ENCODE measurements at regions not wholly inside any gene's neighbourhood (a gene's known extent, or its start where the extent isn't known, plus 50 kb on each side); places are given as distances from the start of the nearest gene placed in this dataset.

DNA sequence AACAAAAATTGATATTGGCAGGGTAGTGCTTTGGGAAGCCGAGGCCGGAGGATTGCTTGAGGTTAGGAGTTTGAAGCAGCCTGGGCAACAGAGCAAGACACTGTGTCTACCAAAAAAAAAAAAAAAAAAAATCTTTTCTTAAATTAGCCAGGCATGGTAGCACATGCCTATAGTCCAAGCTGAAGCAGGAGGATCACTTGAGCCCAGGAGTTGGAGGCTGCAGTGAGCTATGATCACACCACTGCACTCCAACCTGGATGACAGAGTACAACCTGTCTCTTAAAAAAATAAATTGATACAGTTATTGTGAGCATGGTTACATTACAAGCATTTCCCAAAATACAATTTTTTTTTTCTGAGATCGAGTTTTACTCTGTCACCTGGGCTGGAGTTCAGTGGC, 59.4 kb upstream of the SVIL start:
- intact Hi-C loops (cut with micrococcal nuclease; ENCODE audit: unreplicated experiment), result no loop called here
- in situ Hi-C loops (cut with MboI), result no loop called here
- Histone ChIP-seq H3K9ac (ENCODE audit: control insufficient read depth, insufficient read depth, low read length) (no peak overlapping the region), H3K9me3 (replicated peaks; ENCODE audit: control insufficient read depth, insufficient read depth, low read length) (no peaks in the 10 kb centered on the region), H4K20me1 (ENCODE audit: control insufficient read depth, insufficient read depth) (no peaks in the 10 kb centered on the region), H3K4me1 (ENCODE audit: control insufficient read depth, insufficient read depth, low read length) (no peaks in the 10 kb centered on the region), H3K27me3 (replicated peaks in 1 of 2; ENCODE audit: control insufficient read depth in 2 of 2, insufficient read depth in 2 of 2, low read length in 1 of 2) (no peaks in the 10 kb centered on the region), H3K27ac (ENCODE audit: control insufficient read depth, insufficient read depth) (no peak overlapping the region), H2AFZ (ENCODE audit: control insufficient read depth, low read depth, low read length) (no peak overlapping the region), H3K4me3 (no peak overlapping the region), H3K36me3 (ENCODE audit: control insufficient read depth in 2 of 2, insufficient read depth in 2 of 2, low read length in 1 of 2) (no peaks in the 10 kb centered on the region), H3K79me2 (ENCODE audit: control insufficient read depth, insufficient read depth, low read length) (no peaks in the 10 kb centered on the region), H3K4me2 (ENCODE audit: control insufficient read depth, insufficient read depth) (no peak overlapping the region)
- BruUV-seq (replicated peaks), result no TSS peak
- WGBS (ENCODE audit: insufficient coverage, insufficient replicate concordance, low lambda C conversion rate, missing lambda C conversion rate), result 42% methylated on average over 3 of the region's 3 CpGs
- ChIA-PET CTCF (interaction anchor here (0.9 kb wide), 1 partner anchor 14 kb away, joined by 3 read pairs; no protein-coding TSS in a partner anchor), SMC1A (ENCODE audit: uncharacterized antibody, unreplicated experiment) (interaction anchor here (1.5 kb wide), 1 partner anchor 10 kb away, joined by 4 read pairs; no protein-coding TSS in a partner anchor), POLR2A (interaction anchor here (0.7 kb wide), 1 partner anchor 8 kb away, joined by 4 read pairs; no protein-coding TSS in a partner anchor), RAD21 (ENCODE audit: unreplicated experiment) (no interaction called here)
- ATAC-seq (no peak; the same call in 2 of the 3 replicates), DNase-seq (ENCODE audit: low read depth, low spot score) (no peak), FAIRE-seq (no peak)
- no peak for TF ChIP-seq SRF (IDR thresholded peaks at IDR 0.05; ENCODE audit: low read depth in 2 of 2, low read length in 2 of 2)
- TF ChIP-seq NFXL1 (IDR thresholded peaks at IDR 0.05; ENCODE audit: borderline replicate concordance), result no peak
- no peak for TF ChIP-seq NFIC (IDR thresholded peaks at IDR 0.05; ENCODE audit: low read depth, low read length)
- no peak for TF ChIP-seq EGR1 (IDR thresholded peaks at IDR 0.05; ENCODE audit: borderline replicate concordance in 1 of 2, low read depth in 2 of 2, low read length in 2 of 2)
- no peak for TF ChIP-seq TBL1XR1 (IDR thresholded peaks at IDR 0.05; ENCODE audit: low read depth, low read length)
- TF ChIP-seq ZNF274 (IDR thresholded peaks at IDR 0.05; ENCODE audit: insufficient read depth, insufficient read length), result no peak
- no peak for TF ChIP-seq SP1 (IDR thresholded peaks at IDR 0.05; ENCODE audit: low read depth, low read length)
- TF ChIP-seq EZH2 (IDR thresholded peaks at IDR 0.05; ENCODE audit: borderline replicate concordance, control insufficient read depth, low read depth, low read length), result no peak
- no peak for TF ChIP-seq ASH2L (IDR thresholded peaks at IDR 0.05; ENCODE audit: borderline replicate concordance, low read depth)
- TF ChIP-seq BMI1 (IDR thresholded peaks at IDR 0.05; ENCODE audit: borderline replicate concordance), result no peak
- no peak for TF ChIP-seq ZNF207 (IDR thresholded peaks at IDR 0.05; ENCODE audit: borderline replicate concordance)
- TF ChIP-seq PAX8 (IDR thresholded peaks at IDR 0.05), result no peak
- no peak for TF ChIP-seq STAT1 (conservative IDR thresholded peaks at IDR 0.05)
- TF ChIP-seq HCFC1 (IDR thresholded peaks at IDR 0.05; ENCODE audit: low read length), result no peak
